Mesendoderm (in vitro differentiated cells): ENCODE measurements at regions not wholly inside any gene's neighbourhood (a gene's known extent, or its start where the extent isn't known, plus 50 kb on each side); places are given as distances from the start of the nearest gene placed in this dataset.

Experiments
- DNase-seq: peaks from one replicate; pipeline ENCODE4 v3.0.0; 2013
- H2AK5ac ChIP-seq: 2 replicates; pipeline ENCODE4 v1.6.1; 2013; ENCODE audit warnings: low read length, inconsistent platforms
- H2BK120ac ChIP-seq: 2 replicates; pipeline ENCODE4 v1.6.1; 2013; ENCODE audit warnings: low read depth, mild to moderate bottlenecking, low read length, moderate library complexity, mixed read lengths
- H2BK15ac ChIP-seq: replicated peaks from 2 replicates; pipeline ENCODE4 v1.6.1; 2013; ENCODE audit warnings: low read depth, mild to moderate bottlenecking, moderate library complexity
- H2BK5ac ChIP-seq: 2 replicates; pipeline ENCODE4 v1.6.1; 2013; ENCODE audit warnings: low read length, inconsistent platforms
- H3K18ac ChIP-seq: 2 replicates; pipeline ENCODE4 v1.6.1; 2013; ENCODE audit warnings: mild to moderate bottlenecking, low read length, mixed read lengths
- H3K23ac ChIP-seq: one replicate; pipeline ENCODE4 v1.6.1; 2013; ENCODE audit warnings: low read length
- H3K27ac ChIP-seq: 2 replicates; pipeline ENCODE4 v1.5.1; 2013; ENCODE audit warnings: low read depth, mild to moderate bottlenecking, inconsistent platforms, low read length, moderate library complexity
- H3K27me3 ChIP-seq: 2 replicates; pipeline ENCODE4 v1.6.1; 2013; ENCODE audit warnings: low read length, control low read depth, mild to moderate bottlenecking, inconsistent platforms; ENCODE audit not compliant: insufficient read depth, poor library complexity
- H3K36me3 ChIP-seq: 2 replicates; pipeline ENCODE4 v1.6.1; 2013; ENCODE audit warnings: low read length, inconsistent platforms; ENCODE audit not compliant: control insufficient read depth, insufficient read depth
- H3K4ac ChIP-seq: one replicate; pipeline ENCODE4 v1.6.1; 2013; ENCODE audit warnings: low read depth, mild to moderate bottlenecking, low read length, moderate library complexity
- H3K4me1 ChIP-seq: 2 replicates; pipeline ENCODE4 v1.6.1; 2013; ENCODE audit warnings: low read depth, low read length, inconsistent platforms; ENCODE audit not compliant: control insufficient read depth
- H3K4me2 ChIP-seq: 2 replicates; pipeline ENCODE4 v1.6.1; 2013; ENCODE audit warnings: low read length
- H3K4me3 ChIP-seq: 2 replicates; pipeline ENCODE4 v1.5.1; 2013; ENCODE audit warnings: mild to moderate bottlenecking, low read length
- H3K56ac ChIP-seq: one replicate; pipeline ENCODE4 v1.6.1; 2013; ENCODE audit warnings: low read length
- H3K79me1 ChIP-seq: 2 replicates; pipeline ENCODE4 v1.6.1; 2013; ENCODE audit warnings: low read length, inconsistent platforms
- H3K79me2 ChIP-seq: 2 replicates; pipeline ENCODE4 v1.6.1; 2013; ENCODE audit warnings: mild to moderate bottlenecking, low read length; ENCODE audit not compliant: control insufficient read depth, insufficient read depth
- H3K9ac ChIP-seq: 2 replicates; pipeline ENCODE4 v1.6.1; 2013; ENCODE audit warnings: low read length, inconsistent platforms
- H4K5ac ChIP-seq: one replicate; pipeline ENCODE4 v1.6.1; 2013; ENCODE audit warnings: low read length
- H4K8ac ChIP-seq: one replicate; pipeline ENCODE4 v1.6.1; 2013; ENCODE audit warnings: low read depth, mild to moderate bottlenecking, control low read depth, low read length, moderate library complexity
- WGBS: extraction: QIAGEN DNeasy Blood & Tissue Kit; methylation state at CpG from one replicate; pipeline ENCODE4 v1.1.7; 2013; ENCODE audit warnings: low lambda C conversion rate, missing lambda C conversion rate; ENCODE audit not compliant: insufficient coverage; ENCODE audit errors: extremely low coverage; 5-methylcytosine and 5-hydroxymethylcytosine counted together

DNA sequence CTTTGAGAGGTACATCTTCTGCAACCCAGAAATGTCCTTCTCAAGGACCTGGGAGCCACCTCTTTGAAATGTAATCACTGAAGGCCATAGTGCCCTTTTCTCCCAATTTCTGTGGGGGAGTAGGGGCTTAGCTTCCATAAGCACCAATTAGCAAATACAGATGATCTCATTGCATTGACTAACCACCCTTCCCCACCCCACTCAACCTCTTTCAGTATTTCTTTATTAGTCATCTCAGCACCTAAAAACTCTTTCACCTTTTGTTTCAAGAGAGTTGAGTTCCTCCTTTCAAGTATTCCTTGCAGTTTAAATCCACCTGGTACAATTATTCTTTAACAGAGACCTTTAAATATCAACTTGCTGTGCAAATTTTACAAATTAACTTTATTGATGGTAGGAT is 1011.8 kb upstream of the CDH2 start:
- no peak overlapping the region for H3K56ac ChIP-seq
- no peak overlapping the region for H2AK5ac ChIP-seq
- no peak overlapping the region for H3K27ac ChIP-seq
- no peak overlapping the region for H2BK15ac ChIP-seq
- H3K79me1 ChIP-seq = no peaks in the 10 kb centered on the region
- H3K4me1 ChIP-seq = no peaks in the 10 kb centered on the region
- H4K5ac ChIP-seq = no peak overlapping the region
- H3K9ac ChIP-seq = no peak overlapping the region
- no peaks in the 10 kb centered on the region for H3K36me3 ChIP-seq
- H3K79me2 ChIP-seq = no peaks in the 10 kb centered on the region
- peak; percentile 22 for DNase-seq
- H2BK5ac ChIP-seq = no peak overlapping the region
- no peak overlapping the region for H3K4me2 ChIP-seq
- no peak overlapping the region for H3K18ac ChIP-seq
- H3K4ac ChIP-seq = no peak overlapping the region
- no peak overlapping the region for H3K23ac ChIP-seq
- no peak overlapping the region for H4K8ac ChIP-seq
- no peak overlapping the region for H3K4me3 ChIP-seq
- H2BK120ac ChIP-seq = no peak overlapping the region
- H3K27me3 ChIP-seq = no peaks in the 10 kb centered on the region

DNA sequence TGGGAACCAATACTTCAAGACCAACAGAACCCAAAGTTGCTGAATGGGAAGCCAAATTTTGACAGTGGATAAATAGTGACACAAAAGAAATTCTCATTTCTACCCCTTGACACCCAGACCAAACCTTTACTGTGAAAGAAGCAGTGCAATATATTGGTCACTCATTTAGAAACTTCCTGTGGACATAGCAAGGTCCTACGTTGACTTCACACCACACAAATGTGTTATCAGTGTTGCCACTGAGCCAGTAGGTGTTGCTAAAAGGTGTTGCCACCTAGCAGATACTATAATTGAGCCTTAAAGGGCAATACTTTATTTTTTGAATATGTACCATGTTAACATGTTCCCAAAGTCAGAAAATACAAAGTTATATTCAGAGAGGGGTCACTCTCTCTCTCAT is 1008.9 kb upstream of the CDH2 start:
- no peak overlapping the region for H2BK15ac ChIP-seq
- H3K56ac ChIP-seq = no peak overlapping the region
- no peaks in the 10 kb centered on the region for H3K36me3 ChIP-seq
- H2AK5ac ChIP-seq = no peak overlapping the region
- H2BK5ac ChIP-seq = no peak overlapping the region
- H4K8ac ChIP-seq = no peak overlapping the region
- no peaks in the 10 kb centered on the region for H3K4me1 ChIP-seq
- no peaks in the 10 kb centered on the region for H3K79me2 ChIP-seq
- H2BK120ac ChIP-seq = no peak overlapping the region
- WGBS = no CpG with 5 or more reads among the region's 1 CpG
- no peak overlapping the region for H3K18ac ChIP-seq
- H4K5ac ChIP-seq = no peak overlapping the region
- DNase-seq = peak; percentile 18
- no peak overlapping the region for H3K23ac ChIP-seq
- H3K27ac ChIP-seq = no peak overlapping the region
- H3K4me2 ChIP-seq = no peak overlapping the region
- no peaks in the 10 kb centered on the region for H3K27me3 ChIP-seq
- no peak overlapping the region for H3K9ac ChIP-seq
- no peak overlapping the region for H3K4me3 ChIP-seq
- H3K79me1 ChIP-seq = no peaks in the 10 kb centered on the region
- no peak overlapping the region for H3K4ac ChIP-seq

- H3K18ac ChIP-seq = no peak overlapping the region
- H3K23ac ChIP-seq = no peak overlapping the region
- H2AK5ac ChIP-seq = no peak overlapping the region
- no peaks in the 10 kb centered on the region for H3K36me3 ChIP-seq
- no peak overlapping the region for H3K4me3 ChIP-seq
- H3K4ac ChIP-seq = no peak overlapping the region
- no peak overlapping the region for H4K8ac ChIP-seq
- no peaks in the 10 kb centered on the region for H3K27me3 ChIP-seq
- no peak overlapping the region for H3K4me2 ChIP-seq
- no peaks in the 10 kb centered on the region for H3K4me1 ChIP-seq
- H2BK120ac ChIP-seq = no peak overlapping the region
- H3K27ac ChIP-seq = no peak overlapping the region
- H3K9ac ChIP-seq = no peak overlapping the region
- whole genome bisulfite sequencing = no CpG with 5 or more reads among the region's 7 CpGs
- no peak overlapping the region for H4K5ac ChIP-seq
- H3K79me1 ChIP-seq = no peaks in the 10 kb centered on the region
- no peak overlapping the region for H3K56ac ChIP-seq
- no peaks in the 10 kb centered on the region for H3K79me2 ChIP-seq
- H2BK5ac ChIP-seq = no peak overlapping the region
- no peak for DNase-seq
- no peak overlapping the region for H2BK15ac ChIP-seq
Measured at GRCh38 chr18:29184654-29185053, 1007.7 kb upstream of the CDH2 start.

GRCh38 chr18:29181151-29181901 is 1004.4 kb upstream of the CDH2 start:
- no peak overlapping the region for H3K27ac ChIP-seq
- WGBS = no CpG with 5 or more reads among the region's 3 CpGs
- no peaks in the 10 kb centered on the region for H3K27me3 ChIP-seq
- H3K18ac ChIP-seq = no peak overlapping the region
- H2BK15ac ChIP-seq = no peak overlapping the region
- no peak overlapping the region for H3K4me3 ChIP-seq
- no peak overlapping the region for H2BK120ac ChIP-seq
- no peak overlapping the region for H3K9ac ChIP-seq
- no peak overlapping the region for H3K4me2 ChIP-seq
- H3K4ac ChIP-seq = no peak overlapping the region
- no peaks in the 10 kb centered on the region for H3K79me1 ChIP-seq
- H3K36me3 ChIP-seq = no peaks in the 10 kb centered on the region
- no peak overlapping the region for H4K5ac ChIP-seq
- DNase-seq = no peak
- H3K4me1 ChIP-seq = no peaks in the 10 kb centered on the region
- no peak overlapping the region for H2AK5ac ChIP-seq
- H4K8ac ChIP-seq = no peak overlapping the region
- no peak overlapping the region for H2BK5ac ChIP-seq
- no peaks in the 10 kb centered on the region for H3K79me2 ChIP-seq
- H3K56ac ChIP-seq = no peak overlapping the region
- no peak overlapping the region for H3K23ac ChIP-seq

- H3K4me2 ChIP-seq = no peak overlapping the region
- H2BK120ac ChIP-seq = no peak overlapping the region
- H3K4ac ChIP-seq = no peak overlapping the region
- H2AK5ac ChIP-seq = no peak overlapping the region
- H3K27me3 ChIP-seq = no peaks in the 10 kb centered on the region
- H3K79me2 ChIP-seq = no peaks in the 10 kb centered on the region
- no peak overlapping the region for H2BK15ac ChIP-seq
- H3K18ac ChIP-seq = no peak overlapping the region
- H3K4me1 ChIP-seq = no peaks in the 10 kb centered on the region
- no CpG with 5 or more reads among the region's 1 CpG for WGBS
- H3K27ac ChIP-seq = no peak overlapping the region
- no peak overlapping the region for H3K9ac ChIP-seq
- H3K4me3 ChIP-seq = no peak overlapping the region
- no peak overlapping the region for H4K5ac ChIP-seq
- no peaks in the 10 kb centered on the region for H3K36me3 ChIP-seq
- H3K79me1 ChIP-seq = no peaks in the 10 kb centered on the region
- no peak for DNase-seq
- H4K8ac ChIP-seq = no peak overlapping the region
- no peak overlapping the region for H3K56ac ChIP-seq
- H3K23ac ChIP-seq = no peak overlapping the region
- H2BK5ac ChIP-seq = no peak overlapping the region
Measured at GRCh38 chr18:29176681-29177080, 999.8 kb upstream of the CDH2 start.

DNA sequence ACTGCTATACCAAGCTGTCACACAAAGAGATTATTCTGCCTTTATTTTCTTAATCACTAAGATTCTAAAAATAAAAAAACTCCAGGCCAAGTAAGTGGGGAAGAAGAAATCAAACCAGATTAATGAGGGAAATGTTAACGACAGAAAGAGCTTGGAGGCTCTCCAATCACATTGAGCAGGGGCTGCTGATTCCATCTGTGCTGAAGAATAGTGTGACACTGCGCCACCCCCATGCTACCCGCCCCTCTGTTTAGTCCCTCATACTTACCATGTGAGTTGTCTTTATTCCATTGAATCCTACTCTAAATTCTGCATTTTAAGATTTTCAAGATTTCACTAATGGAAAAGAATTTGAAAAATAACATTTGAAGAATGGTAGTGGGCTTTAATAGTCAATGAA is 998.0 kb upstream of the CDH2 start:
- H3K4me1 ChIP-seq = no peaks in the 10 kb centered on the region
- no peak for DNase-seq

More for the DNA sequence above, 998.0 kb upstream of the CDH2 start:
- Histone ChIP-seq H3K4me2 (no peak overlapping the region), H4K5ac (no peak overlapping the region), H3K27me3 (no peaks in the 10 kb centered on the region), H2BK5ac (no peak overlapping the region), H4K8ac (no peak overlapping the region), H3K79me1 (no peaks in the 10 kb centered on the region), H3K56ac (no peak overlapping the region), H3K4ac (no peak overlapping the region), H3K18ac (no peak overlapping the region), H2BK15ac (no peak overlapping the region), H3K23ac (no peak overlapping the region), H3K79me2 (no peaks in the 10 kb centered on the region), H3K4me3 (no peak overlapping the region), H3K36me3 (no peaks in the 10 kb centered on the region), H3K9ac (no peak overlapping the region), H3K27ac (no peak overlapping the region), H2BK120ac (no peak overlapping the region), H2AK5ac (no peak overlapping the region)
- no CpG with 5 or more reads among the region's 3 CpGs for WGBS
